GM04504 (cell line): ENCODE measurements at regions not wholly inside any gene's neighbourhood (a gene's known extent, or its start where the extent isn't known, plus 50 kb on each side); places are given as distances from the start of the nearest gene placed in this dataset.

Source experiments
- DNase-seq: peaks from one replicate; pipeline ENCODE4 v3.0.0-alpha.2; 2012; ENCODE audit warnings: low read depth

GRCh38 chr6:54440549-54440948 lies 132.3 kb downstream of the TINAG start:
- no peak for DNase-seq

- no peak for DNase-seq
Measured at GRCh38 chr6:54441020-54441419, 132.8 kb downstream of the TINAG start.

DNA sequence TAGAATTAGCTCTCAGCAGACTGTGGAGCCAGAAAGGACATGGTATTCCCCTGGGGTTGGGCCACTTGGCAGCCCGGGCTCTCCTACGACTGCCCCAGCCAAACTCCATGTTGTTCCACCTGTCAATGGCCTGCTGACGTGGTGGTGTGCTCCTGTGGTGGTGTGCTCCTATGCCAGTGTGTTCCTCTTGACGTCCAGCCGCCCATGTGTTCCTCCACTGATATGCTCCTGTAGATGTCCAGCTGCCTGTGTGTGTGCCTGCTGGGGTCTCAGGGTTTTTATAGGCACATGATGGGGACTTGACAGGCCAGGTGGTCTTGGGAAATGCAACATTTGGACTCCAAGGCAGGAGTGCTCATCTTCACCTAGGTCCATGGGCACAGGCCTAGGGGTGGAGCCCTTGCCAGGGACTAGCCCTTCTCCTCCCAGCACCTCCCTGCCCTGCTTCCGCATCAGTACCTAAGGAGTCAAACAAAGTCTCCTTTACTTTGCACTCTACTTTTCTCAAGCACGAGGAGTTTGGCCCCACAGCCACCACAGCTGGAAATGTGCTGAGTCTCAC lies 133.5 kb downstream of the TINAG start:
- DNase-seq: no peak

DNA sequence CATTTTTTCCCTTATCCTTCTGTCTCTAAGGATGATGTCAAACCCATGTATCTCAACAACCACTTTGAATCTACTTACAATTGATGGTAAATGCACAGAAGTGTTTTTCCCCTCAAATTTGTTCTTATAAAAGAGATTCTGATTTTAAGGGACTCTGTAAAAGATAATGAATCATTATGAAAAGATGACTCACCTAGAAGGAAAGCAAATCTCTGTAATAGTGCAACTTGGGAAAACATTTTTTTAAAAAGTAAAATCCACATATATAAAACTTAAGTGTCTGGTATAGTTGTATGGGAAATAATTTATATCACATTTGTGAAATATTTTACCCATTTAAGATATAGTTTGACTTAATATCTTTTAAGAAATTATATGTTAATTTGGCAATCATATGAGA lies 137.0 kb downstream of the TINAG start:
- DNase-seq: no peak

DNA sequence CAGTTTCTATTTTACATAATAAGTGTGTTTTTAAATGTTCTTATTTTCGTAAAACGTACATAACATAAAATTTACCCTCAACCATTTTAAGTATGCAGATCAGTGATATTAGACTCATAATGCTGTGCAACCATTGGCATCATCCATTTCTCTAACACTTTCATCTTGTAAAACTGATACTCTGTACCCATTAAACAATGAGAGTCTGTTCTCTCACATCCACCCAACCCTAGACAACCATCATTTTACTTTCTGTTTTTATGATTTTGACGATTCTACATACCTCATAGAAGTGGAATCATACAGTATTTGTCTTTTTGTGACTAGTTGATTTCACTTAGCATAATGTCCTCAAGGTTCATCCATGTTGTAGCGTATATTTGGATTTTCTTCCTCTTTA lies 140.4 kb downstream of the TINAG start:
- no peak for DNase-seq

- no peak for DNase-seq
Measured at GRCh38 chr6:54451516-54451915, 143.3 kb downstream of the TINAG start.

GRCh38 chr6:54463354-54464024 lies 155.2 kb downstream of the TINAG start:
- DNase-seq: no peak

DNA sequence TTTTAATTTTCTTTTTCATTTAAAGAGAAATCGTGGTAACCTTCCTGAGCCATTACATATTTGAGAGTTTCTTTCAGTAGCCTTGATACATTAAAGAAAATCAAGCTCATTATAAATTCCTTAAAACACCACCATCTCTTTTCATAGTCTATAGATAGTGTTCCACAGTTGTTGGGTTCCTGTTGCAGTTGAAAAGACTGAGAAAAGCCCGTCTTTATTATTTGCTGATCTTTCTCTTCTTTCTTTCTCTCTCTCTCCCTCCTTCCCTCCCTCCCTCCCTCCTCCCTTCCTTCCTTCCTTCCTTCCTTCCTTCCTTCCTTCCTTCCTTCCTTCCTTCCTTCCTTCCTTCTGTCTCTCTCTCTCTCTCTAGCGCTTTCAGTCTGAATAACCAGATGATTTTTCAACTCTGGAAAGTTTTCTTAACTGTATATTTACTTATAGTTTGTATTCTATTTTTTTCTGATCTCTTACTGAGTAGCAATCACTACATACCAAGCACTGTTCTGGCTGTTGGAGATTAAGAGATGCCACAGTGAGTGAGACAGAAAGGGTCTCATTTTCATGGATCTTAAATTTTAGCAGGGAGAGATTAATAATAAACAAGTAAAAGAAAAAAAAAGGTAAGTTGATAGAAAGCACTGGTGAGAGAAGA lies 157.5 kb downstream of the TINAG start:
- no peak for DNase-seq

GRCh38 chr6:54467384-54467783 lies 159.1 kb downstream of the TINAG start:
- DNase-seq: no peak

DNA sequence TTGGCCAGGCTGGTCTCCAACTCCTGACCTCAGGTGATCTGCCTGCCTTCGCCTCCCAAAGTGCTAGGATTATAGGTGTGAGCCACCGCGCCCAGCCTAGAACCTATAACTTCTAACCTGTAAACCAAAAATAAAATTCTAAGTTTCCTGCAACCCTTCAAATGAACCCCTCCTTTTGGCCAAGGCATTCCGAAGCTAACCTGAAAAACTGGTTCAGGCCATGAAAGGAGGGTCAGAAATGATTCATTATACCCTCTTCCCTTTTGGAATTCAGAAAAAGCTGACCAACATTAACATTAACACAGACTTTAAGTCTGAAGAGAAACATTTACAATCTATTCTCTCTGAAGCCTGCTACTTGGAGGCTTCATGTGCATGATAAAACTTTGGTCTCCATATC lies 165.1 kb downstream of the TINAG start:
- DNase-seq: no peak

DNA sequence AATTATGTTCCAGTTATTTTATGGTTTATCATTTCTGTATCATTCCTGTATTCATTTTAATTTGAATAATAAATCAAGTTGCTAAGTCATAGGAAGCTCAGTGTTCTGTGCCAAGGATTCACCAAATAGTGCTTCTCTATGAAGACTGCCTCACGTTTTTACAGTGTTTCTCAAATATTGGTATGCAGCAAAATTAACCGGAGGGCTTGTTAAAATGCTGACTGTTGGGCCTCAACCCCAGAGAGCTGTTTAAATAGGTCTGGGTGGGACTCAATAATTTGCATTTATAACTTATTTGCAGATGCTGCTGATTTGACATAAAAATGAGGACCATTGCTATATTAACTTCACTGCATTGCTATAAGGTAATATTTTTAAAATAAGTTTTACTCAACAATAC lies 166.7 kb downstream of the TINAG start:
- no peak for DNase-seq

GRCh38 chr6:54481091-54481490 lies 172.8 kb downstream of the TINAG start:
- no peak for DNase-seq

- no peak for DNase-seq
Measured at GRCh38 chr6:54491431-54491830, 183.2 kb downstream of the TINAG start.

DNA sequence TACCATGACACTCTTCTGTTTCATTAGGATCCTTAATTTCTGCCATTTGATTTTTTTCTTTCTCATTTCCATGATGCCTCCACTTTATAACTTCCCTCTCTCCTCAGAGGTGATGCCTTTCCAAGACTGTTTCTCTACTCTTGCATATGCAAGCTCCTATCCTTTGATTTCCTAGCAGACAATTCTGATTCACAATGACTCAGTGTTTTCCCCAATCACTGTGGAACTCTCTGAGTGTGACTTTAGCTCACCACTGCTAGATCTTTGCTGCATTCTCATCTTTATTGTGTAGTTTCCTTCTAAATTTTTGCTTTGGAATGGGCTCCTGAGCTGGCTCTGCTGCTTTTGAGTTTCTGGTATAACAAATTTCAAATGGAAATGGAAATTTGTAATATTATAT lies 184.9 kb downstream of the TINAG start:
- DNase-seq: peak; percentile 58

GRCh38 chr6:54503144-54503543 lies 194.9 kb downstream of the TINAG start:
- DNase-seq: no peak

GRCh38 chr6:54515013-54515412 lies 206.8 kb downstream of the TINAG start:
- DNase-seq: no peak

GRCh38 chr6:54515713-54516112 lies 207.5 kb downstream of the TINAG start:
- no peak for DNase-seq

- no peak for DNase-seq
Measured at GRCh38 chr6:54516321-54516720, 208.1 kb downstream of the TINAG start.

DNA sequence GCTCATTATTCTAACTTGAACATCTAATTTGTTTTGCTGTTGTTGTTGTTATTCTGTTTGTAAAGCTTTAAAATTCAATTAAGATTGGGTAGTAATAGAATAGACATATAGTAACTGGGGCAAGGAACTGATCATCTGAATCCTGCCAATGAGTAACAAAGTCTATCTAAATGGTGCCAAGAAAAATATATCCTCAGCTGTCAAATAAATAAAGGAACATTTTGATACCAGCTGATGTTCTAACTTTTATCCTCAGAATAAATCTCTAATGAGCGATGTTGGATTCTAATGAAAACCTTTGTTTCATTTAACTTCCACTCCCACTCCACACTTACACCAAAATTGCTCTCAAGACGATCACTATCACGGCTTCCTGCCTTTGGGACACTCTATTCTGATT lies 210.9 kb downstream of the TINAG start:
- DNase-seq: no peak

DNA sequence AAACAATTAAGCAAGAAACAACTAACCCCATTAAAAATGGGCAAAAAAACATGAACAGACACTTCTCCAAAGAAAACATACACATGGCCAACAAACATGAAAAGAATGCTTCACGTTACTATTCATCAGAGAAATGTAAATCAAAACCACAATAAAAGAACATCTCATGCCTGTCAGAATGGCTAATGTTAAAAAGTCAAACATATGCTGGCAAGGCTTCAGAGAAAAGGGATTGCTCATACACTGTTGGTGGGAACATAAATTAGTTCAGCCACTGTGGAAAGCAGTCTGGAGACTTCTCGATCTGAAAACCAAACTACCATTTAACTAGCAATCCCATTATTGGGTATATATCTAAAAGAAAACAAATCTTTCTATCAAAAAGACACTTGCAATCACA lies 217.5 kb downstream of the TINAG start:
- peak; percentile 12 for DNase-seq

- DNase-seq: no peak
Measured at GRCh38 chr6:54533567-54533966, 225.3 kb downstream of the TINAG start.

DNA sequence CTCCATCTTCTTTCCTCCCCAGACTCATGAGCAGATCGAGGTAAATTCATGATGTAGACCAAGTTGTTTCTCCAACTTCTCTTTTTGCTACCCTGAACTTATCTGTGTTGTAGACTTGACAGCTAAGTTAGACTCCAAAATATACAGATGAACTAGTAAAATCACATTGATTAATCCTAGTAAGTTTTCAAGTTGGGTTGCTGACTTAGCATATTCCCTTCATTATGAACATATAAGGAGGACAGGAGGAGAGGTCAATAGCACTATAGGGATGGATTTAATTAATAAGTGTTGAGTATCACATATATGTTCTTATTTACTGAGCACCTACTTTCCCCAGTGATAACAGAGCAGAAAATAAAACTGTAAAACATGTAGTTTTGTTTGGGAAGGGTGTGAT lies 227.3 kb downstream of the TINAG start:
- DNase-seq: no peak

GRCh38 chr6:54541541-54541940 lies 233.3 kb downstream of the TINAG start:
- no peak for DNase-seq

GRCh38 chr6:54559136-54559535 lies 250.9 kb downstream of the TINAG start:
- DNase-seq: no peak
